SU-DHL-6 (cell line): ENCODE measurements at regions not wholly inside any gene's neighbourhood (a gene's known extent, or its start where the extent isn't known, plus 50 kb on each side); places are given as distances from the start of the nearest gene placed in this dataset.

ENCODE experiments used
- H2AFZ ChIP-seq: fragments of 200-600 bp; sonication (generic); 2 replicates; pipeline ENCODE4 v1.6.1; 2014; ENCODE audit warnings: low read depth, mild to moderate bottlenecking, moderate library complexity, mixed read lengths, antibody characterized with exemption, low read length; ENCODE audit not compliant: severe bottlenecking
- H3F3A ChIP-seq: fragments of 200-600 bp; shearing (Covaris generic); 2 replicates; pipeline ENCODE4 v1.6.0; 2016; ENCODE audit warnings: antibody characterized with exemption, mild to moderate bottlenecking; ENCODE audit not compliant: insufficient read depth
- H3K27ac ChIP-seq: fragments of 200-600 bp; sonication (generic); 2 replicates; pipeline ENCODE4 v1.5.1; 2016; ENCODE audit warnings: low read depth, mild to moderate bottlenecking, low read length, moderate library complexity, mixed read lengths
- H3K27me3 ChIP-seq: fragments of 200-600 bp; sonication (generic), shearing (Covaris generic); 2 replicates; pipeline ENCODE4 v1.6.0; 2014; ENCODE audit warnings: mild to moderate bottlenecking, low read length
- H3K36me3 ChIP-seq: fragments of 200-600 bp; sonication (generic); 2 replicates; pipeline ENCODE4 v1.6.1; 2014; ENCODE audit warnings: mild to moderate bottlenecking, low read length, mixed read lengths
- H3K4me2 ChIP-seq: fragments of 300-600, 200-600 bp; shearing (Covaris generic), sonication (generic); 2 replicates; pipeline ENCODE4 v1.6.0; 2014; ENCODE audit warnings: low read length, low read depth, mild to moderate bottlenecking; ENCODE audit not compliant: poor library complexity, severe bottlenecking
- H3K4me3 ChIP-seq: fragments of 200-600 bp; sonication (generic); 2 replicates; pipeline ENCODE4 v1.5.1; 2014; ENCODE audit warnings: antibody characterized with exemption, low read length, mild to moderate bottlenecking, mixed read lengths; ENCODE audit not compliant: insufficient read depth, poor library complexity, severe bottlenecking
- H3K79me2 ChIP-seq: fragments of 200-600 bp; sonication (generic); 2 replicates; pipeline ENCODE4 v1.6.1; 2014; ENCODE audit warnings: mild to moderate bottlenecking, low read length, moderate library complexity; ENCODE audit not compliant: insufficient read depth
- H3K9ac ChIP-seq: fragments of 200-600 bp; sonication (generic); 2 replicates; pipeline ENCODE4 v1.7.0; 2014; ENCODE audit warnings: mild to moderate bottlenecking, low read length
- H3K9me2 ChIP-seq: fragments of 200-600 bp; sonication (generic); replicated peaks from 2 replicates; pipeline ENCODE4 v1.6.1; 2014; ENCODE audit warnings: low read length; ENCODE audit not compliant: insufficient read depth
- H3K9me3 ChIP-seq: fragments of 200-600 bp; sonication (generic); 2 replicates; pipeline ENCODE4 v1.6.1; 2014; ENCODE audit warnings: low read length, mixed read lengths; ENCODE audit not compliant: insufficient read depth
- H4K20me1 ChIP-seq: fragments of 200-600 bp; sonication (generic); 2 replicates; pipeline ENCODE4 v1.6.1; 2014; ENCODE audit warnings: low read depth, mild to moderate bottlenecking, antibody characterized with exemption, low read length, moderate library complexity, mixed read lengths
- EZH2phosphoT487 ChIP-seq: fragments of 200-600 bp; sonication (generic), shearing (Covaris generic); conservative IDR thresholded peaks from 2 replicates; pipeline ENCODE4 v1.6.1; 2018; ENCODE audit warnings: mild to moderate bottlenecking, antibody characterized with exemption, low read length, moderate library complexity, mixed read lengths
- TF ChIP-seq, protein P1 (sequence below): fragments of 200-600 bp; sonication (generic); IDR thresholded peaks from one replicate; pipeline ENCODE4 v1.5.1; 2017; ENCODE audit warnings: antibody characterized with exemption, mild to moderate bottlenecking, low read length, moderate library complexity; ENCODE audit not compliant: insufficient read depth, poor library complexity, severe bottlenecking

DNA sequence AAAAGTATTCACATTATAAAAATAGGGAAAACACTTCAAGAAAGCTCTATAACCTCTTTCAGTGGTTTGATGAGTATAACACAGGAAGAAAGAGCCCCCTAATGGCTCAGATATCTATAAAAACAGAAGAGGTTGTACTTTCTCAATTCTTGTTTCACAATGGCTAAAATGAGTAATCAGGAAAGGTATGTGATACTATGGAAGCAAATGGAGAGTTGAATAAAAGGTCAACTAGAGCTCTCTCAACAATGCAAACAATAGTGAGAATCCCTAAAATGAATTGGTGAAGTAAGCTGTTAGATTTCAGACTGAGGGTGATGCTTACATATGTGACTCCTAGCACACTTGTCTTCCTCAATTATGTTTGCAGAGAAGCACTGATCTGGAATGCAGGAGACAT is 584.6 kb upstream of the CDH18 start:
- Histone ChIP-seq H3K27ac (no peak overlapping the region), H2AFZ (peak overlapping the region; percentile 27), H3K9ac (no peak overlapping the region), H3K9me2 (no peaks in the 10 kb centered on the region), H3K9me3 (no peaks in the 10 kb centered on the region), H3F3A (no peaks in the 10 kb centered on the region), H3K4me3 (no peak overlapping the region), H3K36me3 (no peaks in the 10 kb centered on the region), H3K79me2 (no peaks in the 10 kb centered on the region), H3K4me2 (no peak overlapping the region), H3K27me3 (no peaks in the 10 kb centered on the region), H4K20me1 (no peaks in the 10 kb centered on the region)
- TF ChIP-seq EZH2phosphoT487 = no peak
- TF ChIP-seq, protein P1, sequence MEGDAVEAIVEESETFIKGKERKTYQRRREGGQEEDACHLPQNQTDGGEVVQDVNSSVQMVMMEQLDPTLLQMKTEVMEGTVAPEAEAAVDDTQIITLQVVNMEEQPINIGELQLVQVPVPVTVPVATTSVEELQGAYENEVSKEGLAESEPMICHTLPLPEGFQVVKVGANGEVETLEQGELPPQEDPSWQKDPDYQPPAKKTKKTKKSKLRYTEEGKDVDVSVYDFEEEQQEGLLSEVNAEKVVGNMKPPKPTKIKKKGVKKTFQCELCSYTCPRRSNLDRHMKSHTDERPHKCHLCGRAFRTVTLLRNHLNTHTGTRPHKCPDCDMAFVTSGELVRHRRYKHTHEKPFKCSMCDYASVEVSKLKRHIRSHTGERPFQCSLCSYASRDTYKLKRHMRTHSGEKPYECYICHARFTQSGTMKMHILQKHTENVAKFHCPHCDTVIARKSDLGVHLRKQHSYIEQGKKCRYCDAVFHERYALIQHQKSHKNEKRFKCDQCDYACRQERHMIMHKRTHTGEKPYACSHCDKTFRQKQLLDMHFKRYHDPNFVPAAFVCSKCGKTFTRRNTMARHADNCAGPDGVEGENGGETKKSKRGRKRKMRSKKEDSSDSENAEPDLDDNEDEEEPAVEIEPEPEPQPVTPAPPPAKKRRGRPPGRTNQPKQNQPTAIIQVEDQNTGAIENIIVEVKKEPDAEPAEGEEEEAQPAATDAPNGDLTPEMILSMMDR = no peak

DNA sequence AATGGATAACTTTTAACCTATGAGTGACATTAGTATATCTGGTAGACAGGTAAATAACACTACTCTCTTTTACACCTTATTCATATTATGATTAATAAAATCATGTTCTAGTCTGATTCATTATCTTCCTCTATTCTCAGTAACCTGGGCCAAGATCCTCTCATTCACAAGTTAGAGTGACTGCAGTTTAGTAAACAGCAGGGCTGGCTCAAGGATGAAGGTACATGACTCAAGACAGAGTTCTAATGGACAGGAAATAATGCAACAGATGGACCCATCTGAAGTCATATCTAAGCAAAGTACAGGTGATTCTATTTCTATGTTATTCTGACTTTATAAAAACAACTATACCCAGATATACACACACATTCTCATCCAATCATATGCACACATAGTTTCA is 582.5 kb upstream of the CDH18 start:
- H3K9me2 ChIP-seq = no peaks in the 10 kb centered on the region
- no peak overlapping the region for H3K27ac ChIP-seq
- no peak overlapping the region for H3K4me2 ChIP-seq
- no peak overlapping the region for H2AFZ ChIP-seq
- H4K20me1 ChIP-seq = no peaks in the 10 kb centered on the region
- no peaks in the 10 kb centered on the region for H3K79me2 ChIP-seq
- no peak overlapping the region for H3K9ac ChIP-seq
- TF ChIP-seq, protein P1 = no peak
- TF ChIP-seq EZH2phosphoT487 = no peak
- H3K27me3 ChIP-seq = no peaks in the 10 kb centered on the region
- H3K9me3 ChIP-seq = no peaks in the 10 kb centered on the region
- H3K4me3 ChIP-seq = no peak overlapping the region
- no peaks in the 10 kb centered on the region for H3K36me3 ChIP-seq
- no peaks in the 10 kb centered on the region for H3F3A ChIP-seq

DNA sequence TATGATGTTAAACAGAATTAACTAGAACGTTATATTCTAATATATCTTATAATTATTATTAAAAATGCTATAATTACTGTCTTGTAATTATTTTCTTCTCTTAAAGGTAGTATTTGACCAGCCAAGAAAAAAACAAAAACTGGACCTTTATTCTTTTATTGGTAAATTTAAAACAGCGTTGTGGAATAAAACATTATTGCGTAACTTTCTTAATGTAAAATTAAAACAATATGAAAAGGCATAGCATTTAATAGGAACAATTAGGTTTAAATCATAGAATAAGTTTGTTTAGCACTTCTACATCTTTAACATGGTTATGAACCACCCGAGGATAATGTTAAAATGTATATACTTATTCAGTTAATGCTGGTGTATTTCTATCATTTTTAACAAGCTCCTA is 574.5 kb upstream of the CDH18 start:
- TF ChIP-seq EZH2phosphoT487 = no peak
- TF ChIP-seq, protein P1 = no peak
- no peaks in the 10 kb centered on the region for H3K9me3 ChIP-seq
- H3K27me3 ChIP-seq = no peaks in the 10 kb centered on the region
- H4K20me1 ChIP-seq = no peaks in the 10 kb centered on the region
- H2AFZ ChIP-seq = no peak overlapping the region
- no peaks in the 10 kb centered on the region for H3K9me2 ChIP-seq
- no peaks in the 10 kb centered on the region for H3F3A ChIP-seq
- H3K9ac ChIP-seq = no peak overlapping the region
- no peak overlapping the region for H3K27ac ChIP-seq
- no peak overlapping the region for H3K4me3 ChIP-seq
- H3K36me3 ChIP-seq = no peaks in the 10 kb centered on the region
- H3K79me2 ChIP-seq = no peaks in the 10 kb centered on the region
- H3K4me2 ChIP-seq = no peak overlapping the region

DNA sequence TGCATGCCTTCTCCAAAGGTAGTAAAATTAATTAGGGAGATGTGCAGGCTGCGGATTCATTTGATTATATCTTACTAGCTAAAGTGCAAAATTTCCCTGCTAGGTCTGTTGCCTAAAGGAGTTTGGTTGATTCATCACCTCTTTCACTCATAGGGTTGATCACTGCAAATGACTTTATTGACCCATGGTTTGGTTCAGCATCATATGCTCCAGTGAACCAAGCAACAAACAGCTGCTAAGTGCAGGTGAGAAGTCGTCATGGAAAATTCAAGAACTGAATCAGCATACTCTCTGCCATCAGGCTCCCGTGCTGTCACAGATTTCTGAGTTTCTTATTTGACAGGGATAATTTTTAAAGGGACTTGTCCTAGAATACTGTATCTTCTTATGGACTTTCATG is 571.8 kb upstream of the CDH18 start:
- H3K79me2 ChIP-seq = no peaks in the 10 kb centered on the region
- H3K4me3 ChIP-seq = no peak overlapping the region
- TF ChIP-seq EZH2phosphoT487 = no peak
- TF ChIP-seq, protein P1 = no peak
- H3K27ac ChIP-seq = no peak overlapping the region
- H3K4me2 ChIP-seq = no peak overlapping the region
- no peaks in the 10 kb centered on the region for H3K36me3 ChIP-seq
- H4K20me1 ChIP-seq = no peaks in the 10 kb centered on the region
- no peak overlapping the region for H3K9ac ChIP-seq
- no peaks in the 10 kb centered on the region for H3K9me3 ChIP-seq
- no peaks in the 10 kb centered on the region for H3F3A ChIP-seq
- H2AFZ ChIP-seq = peak overlapping the region; percentile 50
- no peaks in the 10 kb centered on the region for H3K27me3 ChIP-seq
- no peaks in the 10 kb centered on the region for H3K9me2 ChIP-seq
